DMS153 (cell line): ENCODE measurements at regions not wholly inside any gene's neighbourhood (a gene's known extent, or its start where the extent isn't known, plus 50 kb on each side); places are given as distances from the start of the nearest gene placed in this dataset.

ENCODE experiments used
- DNase-seq: peaks from one replicate; lab custom pipeline; 2025; lab: John Stamatoyannopoulos, UW

DNA sequence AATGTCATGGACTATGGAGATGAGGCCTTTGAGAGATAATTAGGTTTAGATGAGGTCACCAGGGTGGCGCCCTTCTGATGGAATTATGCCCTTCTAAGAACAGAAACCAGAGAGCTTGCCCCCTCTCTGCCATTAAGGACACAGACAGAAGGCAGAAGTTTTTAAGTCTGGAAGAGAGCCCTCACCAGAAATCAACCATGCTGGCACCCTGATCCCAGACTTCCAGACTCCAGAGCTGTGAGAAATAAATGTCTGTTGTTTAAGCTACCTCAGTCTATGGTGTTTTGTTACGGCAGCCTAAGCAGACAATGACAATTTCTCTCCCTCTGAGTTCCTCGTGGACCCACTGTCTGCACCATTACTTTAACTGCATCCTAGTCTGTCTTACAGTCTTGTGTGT is 382.0 kb downstream of the GXYLT1 start:
- no peak for DNase-seq

DNA sequence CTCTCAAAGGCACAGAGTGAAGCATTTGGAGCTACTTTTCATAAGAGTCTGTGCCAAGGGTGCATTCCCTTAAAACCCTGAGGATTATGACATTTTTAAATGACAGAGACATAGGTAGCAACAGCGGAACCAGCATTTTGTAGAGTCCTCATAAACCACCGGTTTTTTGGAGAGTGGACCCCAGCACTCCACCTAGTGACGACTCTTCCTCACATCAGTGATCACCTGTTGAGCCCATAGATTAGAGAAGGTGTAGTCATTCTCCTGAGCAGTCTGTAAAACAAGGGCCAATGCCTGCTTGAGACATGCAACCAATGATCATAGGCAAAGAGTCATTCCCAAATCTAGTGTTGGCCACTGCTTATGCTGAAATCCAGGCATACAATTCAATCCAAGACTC is 399.1 kb downstream of the GXYLT1 start:
- no peak for DNase-seq

- no peak for DNase-seq
Observed at GRCh38 chr12:41743835-41744234, 400.8 kb downstream of the GXYLT1 start.

- no peak for DNase-seq
Observed at GRCh38 chr12:41739066-41739465, 405.6 kb downstream of the GXYLT1 start.

GRCh38 chr12:41737423-41737822 is 407.3 kb downstream of the GXYLT1 start:
- no peak for DNase-seq

DNA sequence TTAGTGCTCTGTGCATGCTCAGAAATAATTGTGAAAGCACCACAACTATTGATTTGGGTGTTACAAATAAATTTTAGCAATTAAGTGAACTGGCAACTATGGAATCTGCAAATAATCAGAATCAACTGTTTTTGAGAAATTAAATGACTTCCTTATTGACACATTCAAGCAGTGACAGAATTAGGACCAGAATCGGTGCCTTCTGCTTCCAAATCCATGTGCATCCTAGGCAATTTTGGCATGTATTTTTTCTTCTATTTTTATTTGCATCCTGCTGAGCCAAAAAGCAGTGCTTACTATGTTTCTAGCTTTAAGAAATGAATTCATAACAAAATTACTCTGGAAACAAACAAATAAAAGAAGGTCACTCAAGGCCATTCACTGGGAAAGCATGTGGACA is 408.2 kb downstream of the GXYLT1 start:
- DNase-seq = no peak

GRCh38 chr12:41731691-41732090 is 413.0 kb downstream of the GXYLT1 start:
- no peak for DNase-seq

DNA sequence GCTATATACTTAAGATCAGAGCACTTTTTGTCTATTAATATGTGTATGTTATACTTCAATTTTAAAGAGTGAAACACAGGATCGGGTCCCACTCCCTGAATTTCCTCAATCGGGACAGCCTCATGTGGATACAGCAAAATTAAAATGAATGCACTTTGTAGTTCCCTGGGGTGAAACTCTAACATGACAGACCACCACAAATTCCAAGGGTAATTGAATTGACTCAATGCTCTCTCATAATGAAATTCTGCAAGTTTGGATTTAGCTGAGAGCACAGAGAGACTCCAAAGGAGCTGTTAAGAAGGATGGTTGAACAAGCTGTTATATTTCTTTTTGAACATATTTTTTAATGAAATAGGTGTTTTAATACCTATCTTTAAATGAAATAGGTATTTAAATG is 413.6 kb downstream of the GXYLT1 start:
- DNase-seq = no peak

DNA sequence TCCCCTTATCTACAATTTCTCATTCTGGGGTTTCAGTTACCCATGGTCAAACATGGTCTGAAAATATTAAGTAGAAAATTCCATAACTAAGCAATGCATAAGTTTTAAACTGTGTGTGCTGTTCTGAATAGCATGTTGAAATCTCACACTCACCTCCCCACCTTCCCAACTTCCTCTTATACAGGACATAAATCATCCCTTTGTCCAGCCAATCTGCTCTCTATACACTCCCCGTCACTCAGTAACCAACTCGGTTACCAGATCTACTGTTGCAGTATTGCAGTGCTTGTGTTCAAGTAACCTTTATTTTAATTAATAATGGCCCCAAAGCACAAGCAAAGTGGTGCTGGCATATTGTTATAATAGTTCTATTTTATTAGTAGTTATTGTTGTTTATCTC is 420.5 kb downstream of the GXYLT1 start:
- DNase-seq = no peak

- DNase-seq = no peak
Observed at GRCh38 chr12:41719214-41719613, 425.5 kb downstream of the GXYLT1 start.

GRCh38 chr12:41715256-41715655 is 429.4 kb downstream of the GXYLT1 start:
- DNase-seq = no peak

GRCh38 chr12:41709463-41710285 is 435.0 kb downstream of the GXYLT1 start:
- no peak for DNase-seq

- DNase-seq = no peak
Observed at GRCh38 chr12:41709012-41709411, 435.7 kb downstream of the GXYLT1 start.

DNA sequence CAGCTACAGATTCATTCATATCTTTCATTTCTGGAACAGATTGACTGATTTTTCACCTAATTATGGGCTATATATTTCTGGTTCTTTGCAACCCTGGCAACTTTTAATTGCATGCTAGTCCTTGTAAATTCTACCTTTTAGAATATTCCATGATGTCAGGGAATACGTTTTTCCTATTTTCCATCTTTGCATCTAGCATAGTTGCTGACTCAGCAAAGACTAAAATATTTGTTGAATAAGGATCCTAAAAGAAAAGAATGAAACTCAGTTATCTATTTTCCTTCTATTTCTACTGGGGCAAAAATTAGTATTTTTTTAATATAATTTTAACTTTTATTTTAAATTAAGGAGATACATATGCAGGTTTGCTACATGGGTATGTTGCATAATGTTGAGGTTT is 438.3 kb downstream of the GXYLT1 start:
- no peak for DNase-seq

GRCh38 chr12:41701943-41702601 is 442.6 kb downstream of the GXYLT1 start:
- DNase-seq = no peak

DNA sequence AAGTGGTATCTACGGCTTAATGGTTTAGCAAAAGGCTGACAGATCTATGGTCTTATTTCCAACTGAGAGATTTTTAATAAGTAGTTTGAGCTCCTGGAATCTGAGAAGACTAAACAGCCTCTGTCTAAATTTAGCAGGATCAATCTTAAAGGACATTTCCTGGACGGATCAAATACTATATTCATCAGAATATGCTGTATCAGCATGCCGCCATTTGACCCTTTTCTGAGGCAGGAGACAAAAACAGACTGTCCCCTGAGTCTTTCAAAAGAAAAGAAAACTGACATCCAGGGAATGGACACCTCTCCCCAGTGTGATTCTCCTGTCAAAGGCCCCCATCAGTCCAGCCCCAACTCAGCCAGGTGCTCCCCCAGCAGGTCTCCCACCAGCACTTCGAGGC is 443.7 kb downstream of the GXYLT1 start:
- DNase-seq = no peak

- peak; percentile 93 for DNase-seq
Observed at GRCh38 chr12:41699658-41700057, 445.0 kb downstream of the GXYLT1 start.

GRCh38 chr12:41697161-41697560 is 447.5 kb downstream of the GXYLT1 start:
- DNase-seq = no peak

GRCh38 chr12:41684997-41685396 is 459.7 kb downstream of the GXYLT1 start:
- DNase-seq = no peak

DNA sequence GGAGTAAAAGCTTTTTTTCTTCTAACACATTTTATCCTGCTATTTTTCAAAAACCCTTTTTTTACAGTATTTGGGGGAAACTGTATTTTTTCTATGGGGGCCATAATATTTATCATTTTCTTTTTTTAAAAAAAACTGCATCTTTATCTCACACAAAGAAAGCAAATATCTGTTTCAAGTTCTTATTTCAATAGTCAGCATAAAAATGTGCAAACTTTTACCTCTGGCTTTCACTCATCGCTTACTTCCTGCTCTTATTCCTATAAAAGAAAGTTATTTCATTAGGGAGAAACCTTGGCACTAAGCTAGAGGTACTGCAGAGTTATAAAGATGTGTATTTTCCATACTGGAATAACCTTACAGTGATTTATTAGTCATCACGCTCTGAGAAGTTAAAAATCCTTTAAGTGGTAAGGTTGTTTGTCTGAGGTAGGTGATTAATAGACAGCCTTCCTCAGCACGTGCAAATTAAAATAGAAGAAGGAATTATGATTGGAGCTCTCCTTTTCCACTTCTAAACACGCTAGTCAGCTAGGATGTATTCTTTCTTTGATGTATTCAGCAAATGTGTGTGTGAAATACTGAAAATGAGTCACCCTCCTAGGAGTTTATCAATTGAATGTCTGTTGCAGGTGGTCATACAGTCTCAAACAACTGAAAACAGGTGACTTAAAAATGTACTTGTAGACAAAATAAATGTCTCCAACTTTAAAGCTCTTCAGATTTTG is 461.0 kb downstream of the GXYLT1 start:
- DNase-seq = no peak

GRCh38 chr12:41683023-41683422 is 461.7 kb downstream of the GXYLT1 start:
- no peak for DNase-seq

GRCh38 chr12:41681898-41682297 is 462.8 kb downstream of the GXYLT1 start:
- DNase-seq = peak; percentile 21

DNA sequence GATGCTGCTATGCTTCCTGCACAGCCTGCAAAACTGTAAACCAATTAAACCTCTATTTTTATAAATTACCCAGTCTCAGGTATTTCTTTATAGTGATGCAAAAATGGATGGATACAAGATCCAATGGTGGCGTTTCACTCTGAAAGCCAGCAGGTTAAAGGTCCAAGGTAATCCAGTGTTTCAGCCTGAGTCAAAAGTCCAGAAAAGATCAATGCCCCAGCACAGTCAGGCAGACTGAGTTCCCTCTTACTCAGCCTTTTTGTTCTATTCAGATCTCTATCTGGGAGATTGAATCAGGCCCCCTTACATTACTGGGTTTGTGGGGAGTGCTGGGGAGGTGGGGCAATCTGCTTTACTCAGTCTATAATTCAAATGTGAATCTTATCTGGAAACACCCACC is 464.5 kb downstream of the GXYLT1 start:
- DNase-seq = no peak
